ENCODE measurements at regions not wholly inside any gene's neighbourhood (a gene's known extent, or its start where the extent isn't known, plus 50 kb on each side); places are given as distances from the start of the nearest gene placed in this dataset.

GRCh38 chr7:130965515-130965914 is 231.5 kb upstream of the KLF14 start:
- Mint-ChIP-seq H3K27ac (peak overlapping the region; percentile 99), H3K27me3 (peaks cover 3% of the 10 kb centered on the region), H3K4me1 (peaks cover 90% of the 10 kb centered on the region), H3K4me3 (no peak overlapping the region), H3K36me3 (ENCODE audit: low read depth) (peaks cover 24% of the 10 kb centered on the region), H3K9me3 (no peaks in the 10 kb centered on the region)
- DNase-seq (no peak), ATAC-seq (no peak)

GRCh38 chr7:130966246-130967009 is 232.4 kb upstream of the KLF14 start:
- peaks cover 16% of the 10 kb centered on the region for H3K36me3 Mint-ChIP-seq (ENCODE audit: low read depth)
- peak overlapping the region; percentile 63 for H3K4me3 Mint-ChIP-seq
- H3K9me3 Mint-ChIP-seq = no peaks in the 10 kb centered on the region
- H3K27ac Mint-ChIP-seq = peak overlapping the region; percentile 99
- ATAC-seq (peak; percentile 24), DNase-seq (no peak)
- H3K4me1 Mint-ChIP-seq = peaks cover 90% of the 10 kb centered on the region
- no peaks in the 10 kb centered on the region for H3K27me3 Mint-ChIP-seq

GRCh38 chr7:130970196-130970595 is 236.2 kb upstream of the KLF14 start:
- peaks cover 44% of the 10 kb centered on the region for H3K36me3 Mint-ChIP-seq (ENCODE audit: low read depth)
- H3K4me1 Mint-ChIP-seq = peaks cover 94% of the 10 kb centered on the region
- DNase-seq (no peak), ATAC-seq (peak; percentile 38)
- peak overlapping the region; percentile 99 for H3K27ac Mint-ChIP-seq
- peak overlapping the region; percentile 69 for H3K4me3 Mint-ChIP-seq
- peaks cover 7% of the 10 kb centered on the region for H3K9me3 Mint-ChIP-seq
- no peaks in the 10 kb centered on the region for H3K27me3 Mint-ChIP-seq

- ATAC-seq (peak; percentile 65), DNase-seq (no peak)
- H3K4me3 Mint-ChIP-seq = peak overlapping the region; percentile 69
- peaks cover 97% of the 10 kb centered on the region for H3K4me1 Mint-ChIP-seq
- no peaks in the 10 kb centered on the region for H3K27me3 Mint-ChIP-seq
- peaks cover 12% of the 10 kb centered on the region for H3K9me3 Mint-ChIP-seq
- peak overlapping the region; percentile 99 for H3K27ac Mint-ChIP-seq
- peaks cover 49% of the 10 kb centered on the region for H3K36me3 Mint-ChIP-seq (ENCODE audit: low read depth)
These were observed 236.7 kb upstream of the KLF14 start for GRCh38 chr7:130970696-130971095.

- H3K27me3 Mint-ChIP-seq = no peaks in the 10 kb centered on the region
- H3K36me3 Mint-ChIP-seq (ENCODE audit: low read depth) = peaks cover 50% of the 10 kb centered on the region
- DNase-seq = peak; percentile 69
- peak overlapping the region; percentile 69 for H3K4me3 Mint-ChIP-seq
- peak; percentile 76 for ATAC-seq
- peaks cover 15% of the 10 kb centered on the region for H3K9me3 Mint-ChIP-seq
- H3K4me1 Mint-ChIP-seq = peaks cover 95% of the 10 kb centered on the region
- H3K27ac Mint-ChIP-seq = peak overlapping the region; percentile 99
These were observed 237.3 kb upstream of the KLF14 start for GRCh38 chr7:130971297-130971696.

- Mint-ChIP-seq H3K9me3 (peaks cover 15% of the 10 kb centered on the region), H3K27ac (peak overlapping the region; percentile 99), H3K27me3 (no peaks in the 10 kb centered on the region), H3K4me1 (peaks cover 91% of the 10 kb centered on the region), H3K36me3 (ENCODE audit: low read depth) (peaks cover 48% of the 10 kb centered on the region), H3K4me3 (peak overlapping the region; percentile 69)
- no peak for ATAC-seq
- no peak for DNase-seq
These were observed 238.2 kb upstream of the KLF14 start for GRCh38 chr7:130972201-130972600.

GRCh38 chr7:130973637-130974036 is 239.6 kb upstream of the KLF14 start:
- Mint-ChIP-seq H3K27me3 (no peaks in the 10 kb centered on the region), H3K9me3 (peaks cover 15% of the 10 kb centered on the region), H3K27ac (peak overlapping the region; percentile 94), H3K36me3 (ENCODE audit: low read depth) (peaks cover 50% of the 10 kb centered on the region), H3K4me1 (peaks cover 84% of the 10 kb centered on the region), H3K4me3 (peak overlapping the region; percentile 6)
- DNase-seq = no peak
- peak; percentile 44 for ATAC-seq

GRCh38 chr7:130974169-130974568 is 240.2 kb upstream of the KLF14 start:
- H3K4me1 Mint-ChIP-seq = peaks cover 84% of the 10 kb centered on the region
- DNase-seq = no peak
- peaks cover 50% of the 10 kb centered on the region for H3K36me3 Mint-ChIP-seq (ENCODE audit: low read depth)
- peak overlapping the region; percentile 94 for H3K27ac Mint-ChIP-seq
- no peak for ATAC-seq
- peak overlapping the region; percentile 6 for H3K4me3 Mint-ChIP-seq
- no peaks in the 10 kb centered on the region for H3K27me3 Mint-ChIP-seq
- peaks cover 15% of the 10 kb centered on the region for H3K9me3 Mint-ChIP-seq

GRCh38 chr7:130974794-130975193 is 240.8 kb upstream of the KLF14 start:
- no peak for ATAC-seq
- peak overlapping the region; percentile 94 for H3K27ac Mint-ChIP-seq
- peaks cover 84% of the 10 kb centered on the region for H3K4me1 Mint-ChIP-seq
- no peaks in the 10 kb centered on the region for H3K27me3 Mint-ChIP-seq
- DNase-seq = no peak
- no peak overlapping the region for H3K4me3 Mint-ChIP-seq
- peaks cover 15% of the 10 kb centered on the region for H3K9me3 Mint-ChIP-seq
- peaks cover 50% of the 10 kb centered on the region for H3K36me3 Mint-ChIP-seq (ENCODE audit: low read depth)

GRCh38 chr7:130975731-130976130 is 241.7 kb upstream of the KLF14 start:
- Mint-ChIP-seq H3K36me3 (ENCODE audit: low read depth) (peaks cover 53% of the 10 kb centered on the region), H3K27me3 (no peaks in the 10 kb centered on the region), H3K4me3 (peak overlapping the region; percentile 10), H3K9me3 (peaks cover 15% of the 10 kb centered on the region), H3K27ac (peak overlapping the region; percentile 94), H3K4me1 (peaks cover 81% of the 10 kb centered on the region)
- no peak for DNase-seq
- no peak for ATAC-seq

- no peaks in the 10 kb centered on the region for H3K27me3 Mint-ChIP-seq
- H3K27ac Mint-ChIP-seq = no peak overlapping the region
- ATAC-seq (peak; percentile 71), DNase-seq (no peak)
- no peaks in the 10 kb centered on the region for H3K9me3 Mint-ChIP-seq
- no peak overlapping the region for H3K4me3 Mint-ChIP-seq
- peaks cover 15% of the 10 kb centered on the region for H3K36me3 Mint-ChIP-seq (ENCODE audit: low read depth)
- peaks cover 57% of the 10 kb centered on the region for H3K4me1 Mint-ChIP-seq
These were observed 248.2 kb upstream of the KLF14 start for GRCh38 chr7:130982160-130982638.

- Mint-ChIP-seq H3K27me3 (no peaks in the 10 kb centered on the region), H3K27ac (no peak overlapping the region), H3K4me3 (no peak overlapping the region), H3K9me3 (no peaks in the 10 kb centered on the region), H3K36me3 (ENCODE audit: low read depth) (peaks cover 11% of the 10 kb centered on the region), H3K4me1 (peaks cover 59% of the 10 kb centered on the region)
- no peak for ATAC-seq
- no peak for DNase-seq
These were observed 248.6 kb upstream of the KLF14 start for GRCh38 chr7:130982651-130983050.

- Mint-ChIP-seq H3K9me3 (no peaks in the 10 kb centered on the region), H3K4me3 (no peak overlapping the region), H3K27ac (peak overlapping the region; percentile 76), H3K4me1 (peaks cover 63% of the 10 kb centered on the region), H3K36me3 (ENCODE audit: low read depth) (peaks cover 6% of the 10 kb centered on the region), H3K27me3 (no peaks in the 10 kb centered on the region)
- peak; percentile 68 for ATAC-seq
- DNase-seq = no peak
These were observed 251.4 kb upstream of the KLF14 start for GRCh38 chr7:130985361-130985760.

- Mint-ChIP-seq H3K9me3 (no peaks in the 10 kb centered on the region), H3K36me3 (ENCODE audit: low read depth) (peaks cover 6% of the 10 kb centered on the region), H3K4me1 (peaks cover 72% of the 10 kb centered on the region), H3K27me3 (no peaks in the 10 kb centered on the region), H3K4me3 (peak overlapping the region; percentile 7), H3K27ac (peak overlapping the region; percentile 76)
- DNase-seq = no peak
- ATAC-seq = no peak
These were observed 252.3 kb upstream of the KLF14 start for GRCh38 chr7:130986261-130986690.

- no peak for DNase-seq
- H3K4me3 Mint-ChIP-seq = no peak overlapping the region
These were observed 253.1 kb upstream of the KLF14 start for GRCh38 chr7:130987092-130987491.

More at GRCh38 chr7:130987092-130987491, 253.1 kb upstream of the KLF14 start:
- no peak for ATAC-seq
- H3K9me3 Mint-ChIP-seq = no peaks in the 10 kb centered on the region
- H3K36me3 Mint-ChIP-seq (ENCODE audit: low read depth) = peaks cover 8% of the 10 kb centered on the region
- H3K27ac Mint-ChIP-seq = peak overlapping the region; percentile 76
- H3K4me1 Mint-ChIP-seq = peaks cover 80% of the 10 kb centered on the region
- no peaks in the 10 kb centered on the region for H3K27me3 Mint-ChIP-seq
